Adipocyte (in vitro differentiated cells): ENCODE measurements at regions not wholly inside any gene's neighbourhood (a gene's known extent, or its start where the extent isn't known, plus 50 kb on each side); places are given as distances from the start of the nearest gene placed in this dataset.

Experiments used
- DNase-seq: peaks from one replicate; pipeline ENCODE4 v3.0.0-alpha.2; 2015; ENCODE audit warnings: low read depth
- H3K27me3 ChIP-seq: replicated peaks from 2 replicates; pipeline ENCODE4 v1.7.0; 2013; ENCODE audit warnings: mild to moderate bottlenecking, low read length, moderate library complexity; ENCODE audit not compliant: control insufficient read depth, insufficient read depth
- H3K36me3 ChIP-seq: 2 replicates; pipeline ENCODE4 v1.7.0; 2013; ENCODE audit warnings: low read length, mild to moderate bottlenecking, moderate library complexity; ENCODE audit not compliant: control insufficient read depth, insufficient read depth, severe bottlenecking
- H3K4me1 ChIP-seq: 2 replicates; pipeline ENCODE4 v1.7.0; 2013; ENCODE audit warnings: mild to moderate bottlenecking, low read length, moderate library complexity; ENCODE audit not compliant: control insufficient read depth, insufficient read depth
- H3K4me3 ChIP-seq: 2 replicates; pipeline ENCODE4 v1.7.0; 2013; ENCODE audit warnings: mild to moderate bottlenecking, low read length, moderate library complexity
- H3K9ac ChIP-seq: 2 replicates; pipeline ENCODE4 v1.7.0; 2013; ENCODE audit warnings: mild to moderate bottlenecking, low read length, moderate library complexity
- H3K9me3 ChIP-seq: 2 replicates; pipeline ENCODE4 v1.7.0; 2013; ENCODE audit warnings: mild to moderate bottlenecking, low read length, moderate library complexity; ENCODE audit not compliant: control insufficient read depth

- no peak for DNase-seq
- no peak overlapping the region for H3K9ac ChIP-seq
- H3K4me1 ChIP-seq, result no peaks in the 10 kb centered on the region
- no peaks in the 10 kb centered on the region for H3K36me3 ChIP-seq
- H3K4me3 ChIP-seq, result no peak overlapping the region
- H3K27me3 ChIP-seq, result no peaks in the 10 kb centered on the region
- peaks cover 4% of the 10 kb centered on the region for H3K9me3 ChIP-seq
Measured at GRCh38 chr9:81214975-81215374, 474.4 kb downstream of the TLE1 start.

GRCh38 chr9:81213456-81213855 lies 475.9 kb downstream of the TLE1 start:
- Histone ChIP-seq H3K9me3 (peaks cover 7% of the 10 kb centered on the region), H3K9ac (no peak overlapping the region), H3K36me3 (no peaks in the 10 kb centered on the region), H3K4me1 (no peaks in the 10 kb centered on the region), H3K4me3 (no peak overlapping the region), H3K27me3 (no peaks in the 10 kb centered on the region)
- no peak for DNase-seq

DNA sequence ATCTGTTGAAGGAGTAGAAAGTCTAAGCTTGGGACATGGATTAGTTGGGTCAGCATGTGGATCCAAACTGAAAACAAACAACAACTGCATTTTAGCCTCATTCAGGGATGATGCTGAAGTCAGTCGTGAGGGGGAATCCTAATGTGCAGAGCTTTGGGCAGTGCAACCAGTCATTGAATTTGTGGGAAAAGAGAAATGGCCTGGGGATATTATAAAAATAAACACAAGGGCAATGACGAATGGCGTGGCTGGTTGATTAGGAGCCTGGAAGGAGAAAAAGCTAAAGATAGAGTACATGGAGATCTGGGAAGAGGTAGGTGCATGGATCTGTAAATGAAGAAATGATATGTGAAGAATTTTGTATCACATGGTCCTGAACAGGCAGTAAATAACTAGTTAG lies 477.6 kb downstream of the TLE1 start:
- Histone ChIP-seq H3K9ac (no peak overlapping the region), H3K9me3 (peaks cover 7% of the 10 kb centered on the region), H3K27me3 (no peaks in the 10 kb centered on the region), H3K36me3 (no peaks in the 10 kb centered on the region), H3K4me3 (no peak overlapping the region), H3K4me1 (no peaks in the 10 kb centered on the region)
- no peak for DNase-seq

DNA sequence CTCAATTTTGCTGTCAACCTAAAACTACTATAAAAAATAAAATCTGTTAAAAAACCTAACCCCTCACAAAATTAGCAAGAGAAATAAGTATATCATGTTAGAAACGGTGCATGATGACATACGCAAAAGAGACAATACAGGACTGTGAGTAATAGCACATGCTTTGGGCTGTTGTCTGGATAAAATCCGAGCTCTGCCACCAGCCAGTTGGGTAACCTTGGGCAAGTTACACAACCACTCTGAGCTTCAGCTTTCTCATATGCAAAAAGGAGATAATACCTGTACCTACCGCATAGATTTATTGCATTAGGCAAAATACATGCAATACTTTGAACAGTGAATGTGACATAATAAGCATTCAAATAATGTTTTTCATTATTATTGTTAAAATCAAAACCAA lies 481.7 kb downstream of the TLE1 start:
- peaks cover 3% of the 10 kb centered on the region for H3K9me3 ChIP-seq
- no peaks in the 10 kb centered on the region for H3K4me1 ChIP-seq
- DNase-seq, result no peak
- H3K36me3 ChIP-seq, result no peaks in the 10 kb centered on the region
- no peak overlapping the region for H3K9ac ChIP-seq
- no peak overlapping the region for H3K4me3 ChIP-seq
- no peaks in the 10 kb centered on the region for H3K27me3 ChIP-seq

DNA sequence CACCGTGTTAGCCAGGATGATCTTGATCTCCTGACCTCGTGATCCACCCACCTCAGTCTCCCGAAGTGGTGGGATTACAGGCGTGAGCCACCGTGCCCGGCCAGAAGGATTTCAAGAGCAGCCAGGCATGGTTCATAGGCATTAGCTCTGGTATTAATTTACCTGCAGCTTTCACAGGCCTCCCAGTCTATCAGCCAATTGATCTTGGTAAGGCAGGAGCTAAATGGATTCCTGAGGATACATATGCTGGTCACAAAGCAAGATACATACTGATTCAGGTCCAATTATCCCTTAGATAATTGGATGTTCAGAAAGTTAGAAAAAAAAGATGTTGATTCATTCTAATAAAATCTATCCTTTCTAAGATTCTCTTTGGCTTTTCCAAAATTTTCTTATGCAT lies 487.1 kb downstream of the TLE1 start:
- no peaks in the 10 kb centered on the region for H3K36me3 ChIP-seq
- H3K4me3 ChIP-seq, result no peak overlapping the region
- H3K4me1 ChIP-seq, result no peaks in the 10 kb centered on the region
- H3K9me3 ChIP-seq, result no peaks in the 10 kb centered on the region
- H3K27me3 ChIP-seq, result no peaks in the 10 kb centered on the region
- no peak for DNase-seq
- H3K9ac ChIP-seq, result no peak overlapping the region

DNA sequence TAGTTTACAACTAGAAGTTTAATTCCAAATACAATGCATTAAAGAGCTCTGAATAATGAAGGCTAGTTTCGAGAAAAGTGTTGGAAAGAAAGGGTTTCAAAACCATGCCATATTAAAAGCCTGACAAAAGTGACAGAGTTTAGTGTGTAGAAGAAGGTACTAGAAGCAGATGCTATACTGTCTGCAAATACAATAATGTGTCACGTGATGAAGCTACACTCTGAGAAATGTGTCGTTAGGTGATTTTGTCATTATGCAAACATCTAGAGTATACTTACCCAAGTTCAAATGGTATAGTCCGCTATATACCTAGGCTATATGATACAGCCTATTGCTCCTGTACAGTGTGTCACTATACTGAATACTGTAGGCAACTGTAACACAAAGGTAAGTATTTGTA lies 494.1 kb downstream of the TLE1 start:
- peaks cover 12% of the 10 kb centered on the region for H3K9me3 ChIP-seq
- H3K27me3 ChIP-seq, result no peaks in the 10 kb centered on the region
- H3K4me3 ChIP-seq, result no peak overlapping the region
- H3K4me1 ChIP-seq, result no peaks in the 10 kb centered on the region
- DNase-seq, result no peak
- no peaks in the 10 kb centered on the region for H3K36me3 ChIP-seq
- no peak overlapping the region for H3K9ac ChIP-seq

DNA sequence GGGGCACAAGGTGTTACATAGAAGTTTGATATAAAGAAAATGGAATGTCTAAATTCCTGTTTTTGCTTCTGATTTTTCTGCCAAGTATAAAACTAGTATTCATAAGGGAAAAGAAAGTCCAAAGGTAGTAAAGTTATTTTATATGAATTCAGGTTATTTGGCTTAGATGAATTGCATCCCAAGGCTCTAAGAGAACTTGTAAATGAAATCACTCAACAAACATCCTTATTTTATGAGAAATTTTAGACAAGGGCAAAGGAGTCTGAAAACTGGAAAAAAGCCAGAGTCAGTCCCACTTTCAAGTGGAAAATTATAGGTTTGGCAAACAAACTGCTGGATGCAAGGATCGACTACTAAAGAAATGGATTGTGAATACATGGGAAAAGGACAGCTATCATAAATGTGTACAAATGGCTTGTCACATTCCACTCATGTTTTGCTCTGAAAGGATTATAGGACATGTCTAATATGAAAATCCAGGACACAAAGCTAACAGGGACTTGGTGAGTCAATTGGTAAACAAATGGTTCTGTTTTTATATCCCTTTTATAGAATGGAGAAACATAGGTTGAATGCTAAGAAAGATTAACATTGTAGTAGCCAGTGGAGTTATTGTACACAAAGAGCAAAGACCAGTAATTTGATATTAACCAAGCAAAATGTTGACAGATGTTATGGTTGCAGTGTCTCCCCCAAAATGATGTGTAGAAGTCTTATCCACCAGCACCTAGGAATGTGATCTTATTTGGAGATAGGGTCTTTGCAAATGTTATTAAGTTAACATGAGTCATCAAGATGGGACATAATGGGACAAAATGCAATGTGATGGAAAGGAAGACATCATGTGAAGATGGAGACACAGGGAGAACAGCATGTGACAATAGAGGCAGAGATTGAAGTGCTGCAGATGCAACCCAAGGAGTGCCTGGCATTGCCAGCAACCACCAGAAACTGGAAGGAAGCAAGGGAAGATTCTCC lies 495.7 kb downstream of the TLE1 start:
- Histone ChIP-seq H3K36me3 (no peaks in the 10 kb centered on the region), H3K4me3 (no peak overlapping the region), H3K27me3 (no peaks in the 10 kb centered on the region), H3K9ac (no peak overlapping the region), H3K9me3 (peaks cover 12% of the 10 kb centered on the region), H3K4me1 (no peaks in the 10 kb centered on the region)
- DNase-seq, result peak; percentile 8

GRCh38 chr9:81191222-81191621 lies 498.1 kb downstream of the TLE1 start:
- no peak for DNase-seq
- no peaks in the 10 kb centered on the region for H3K4me1 ChIP-seq
- no peaks in the 10 kb centered on the region for H3K27me3 ChIP-seq
- no peak overlapping the region for H3K4me3 ChIP-seq
- peaks cover 12% of the 10 kb centered on the region for H3K9me3 ChIP-seq
- H3K9ac ChIP-seq, result no peak overlapping the region
- H3K36me3 ChIP-seq, result no peaks in the 10 kb centered on the region

DNA sequence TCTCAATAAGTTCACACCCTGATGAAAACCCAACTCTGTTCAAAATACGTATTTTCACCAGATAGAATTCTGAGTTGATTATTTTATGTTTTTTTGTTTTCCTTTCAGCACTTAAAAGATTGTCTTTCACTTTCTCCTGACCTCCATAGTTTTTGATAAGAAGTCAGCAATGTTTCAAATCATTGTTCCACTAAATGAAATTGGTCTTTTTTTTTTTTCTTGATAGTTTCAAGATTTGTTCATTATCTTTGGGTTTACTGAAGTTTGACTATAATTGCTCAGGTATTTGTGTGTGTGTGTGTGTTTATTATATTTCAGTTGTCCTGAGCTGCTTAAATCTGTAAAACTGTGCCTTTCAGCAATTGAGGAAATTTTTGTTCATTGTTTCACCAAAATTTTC lies 498.7 kb downstream of the TLE1 start:
- H3K4me1 ChIP-seq, result no peaks in the 10 kb centered on the region
- H3K9me3 ChIP-seq, result peaks cover 12% of the 10 kb centered on the region
- no peaks in the 10 kb centered on the region for H3K36me3 ChIP-seq
- no peak overlapping the region for H3K4me3 ChIP-seq
- no peaks in the 10 kb centered on the region for H3K27me3 ChIP-seq
- H3K9ac ChIP-seq, result no peak overlapping the region
- DNase-seq, result no peak

DNA sequence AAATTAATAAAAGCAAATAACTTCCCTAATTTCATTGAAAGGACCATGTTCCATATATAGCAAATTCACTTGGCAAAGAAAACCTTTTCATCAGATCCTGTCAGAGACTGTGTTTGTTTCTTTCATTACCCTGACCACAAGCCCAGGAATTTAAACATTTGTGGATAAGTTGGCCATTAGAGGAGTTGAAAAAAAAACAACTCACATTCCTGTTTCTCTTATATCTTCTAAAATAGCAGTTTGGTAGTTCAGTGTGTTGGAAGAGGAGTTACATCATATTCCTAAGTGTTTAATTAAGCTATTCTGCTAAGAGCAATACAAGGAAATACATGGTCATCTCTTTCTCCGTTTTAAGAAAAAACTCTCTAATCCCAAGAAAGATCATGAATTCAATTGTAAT lies 505.6 kb downstream of the TLE1 start:
- Histone ChIP-seq H3K9me3 (peaks cover 3% of the 10 kb centered on the region), H3K9ac (no peak overlapping the region), H3K36me3 (no peaks in the 10 kb centered on the region), H3K27me3 (no peaks in the 10 kb centered on the region), H3K4me3 (no peak overlapping the region), H3K4me1 (no peaks in the 10 kb centered on the region)
- DNase-seq, result peak; percentile 68

- Histone ChIP-seq H3K9me3 (peaks cover 3% of the 10 kb centered on the region), H3K4me3 (no peak overlapping the region), H3K27me3 (no peaks in the 10 kb centered on the region), H3K36me3 (no peaks in the 10 kb centered on the region), H3K4me1 (no peaks in the 10 kb centered on the region), H3K9ac (no peak overlapping the region)
- peak; percentile 55 for DNase-seq
Measured at GRCh38 chr9:81182431-81182830, 506.9 kb downstream of the TLE1 start.

- Histone ChIP-seq H3K9ac (no peak overlapping the region), H3K9me3 (peaks cover 5% of the 10 kb centered on the region), H3K36me3 (no peaks in the 10 kb centered on the region), H3K4me3 (no peak overlapping the region), H3K4me1 (no peaks in the 10 kb centered on the region), H3K27me3 (no peaks in the 10 kb centered on the region)
- DNase-seq, result no peak
Measured at GRCh38 chr9:81174023-81174422, 515.3 kb downstream of the TLE1 start.
